Immature natural killer cell (primary cell): ENCODE measurements at regions not wholly inside any gene's neighbourhood (a gene's known extent, or its start where the extent isn't known, plus 50 kb on each side); places are given as distances from the start of the nearest gene placed in this dataset.
"Not testable (repeated sequence)": the region's sequence is repeated elsewhere in the genome, so short reads cannot be mapped to it uniquely, and the experiment has no call there.

ENCODE experiments used
- DNase-seq, 3 donors: peaks; one replicate each; pipeline ENCODE4 v3.0.0; 2022; ENCODE audit warnings: mixed read lengths in 1 of 3
- H3K27ac Mint-ChIP-seq, 6 donors: one replicate each; pipeline ENCODE4 v1.8.0; 2020; ENCODE audit warnings: mixed read lengths in 6 of 6, mild to moderate bottlenecking in 5 of 6, inconsistent platforms in 4 of 6, moderate library complexity in 3 of 6
- H3K27me3 Mint-ChIP-seq, 3 donors: one replicate each; pipeline ENCODE4 v1.8.0; 2020 to 2021; ENCODE audit warnings: low read depth in 3 of 3, mild to moderate bottlenecking in 3 of 3, mixed read lengths in 3 of 3, moderate library complexity in 3 of 3, inconsistent platforms in 1 of 3
- H3K36me3 Mint-ChIP-seq, 3 donors: one replicate each; pipeline ENCODE4 v1.8.0; 2020; ENCODE audit warnings: mixed read lengths in 3 of 3, inconsistent platforms in 2 of 3, mild to moderate bottlenecking in 2 of 3
- H3K4me1 Mint-ChIP-seq, 2 donors: one replicate each; pipeline ENCODE4 v1.8.0; 2020; ENCODE audit warnings: inconsistent platforms in 2 of 2, mild to moderate bottlenecking in 2 of 2, mixed read lengths in 2 of 2, moderate library complexity in 1 of 2
- H3K4me3 Mint-ChIP-seq, 5 donors: one replicate each; pipeline ENCODE4 v1.8.0; 2020; ENCODE audit warnings: mild to moderate bottlenecking in 5 of 5, mixed read lengths in 5 of 5, inconsistent platforms in 3 of 5, moderate library complexity in 3 of 5
- H3K9me3 Mint-ChIP-seq, 6 donors: one replicate each; pipeline ENCODE4 v1.8.0; 2020; ENCODE audit warnings: mild to moderate bottlenecking in 6 of 6, mixed read lengths in 6 of 6, inconsistent platforms in 4 of 6, moderate library complexity in 3 of 6

- peaks cover 3 to 13% (median 13%) of the 10 kb centered on the region in 3 donors for H3K36me3 Mint-ChIP-seq
- H3K27me3 Mint-ChIP-seq: peaks cover 2 to 6% (median 4%) of the 10 kb centered on the region in 3 donors
- DNase-seq: no peak
- peak overlapping the region in 3 of 6 donors; percentile 58 to 67 (median 66) for H3K27ac Mint-ChIP-seq
- H3K4me3 Mint-ChIP-seq: no peak overlapping the region
- H3K4me1 Mint-ChIP-seq: peaks cover 50 to 84% of the 10 kb centered on the region in 2 donors
- H3K9me3 Mint-ChIP-seq: no peaks in the 10 kb centered on the region
Measured at GRCh38 chr2:8343031-8343430, 338.8 kb upstream of the ID2 start.

GRCh38 chr2:8344144-8345097 is 337.4 kb upstream of the ID2 start:
- DNase-seq: no peak
- H3K27me3 Mint-ChIP-seq: peaks cover 2 to 6% (median 4%) of the 10 kb centered on the region in 3 donors
- peaks cover 3 to 13% (median 13%) of the 10 kb centered on the region in 3 donors for H3K36me3 Mint-ChIP-seq
- H3K4me3 Mint-ChIP-seq: peak overlapping the region in 3 of 5 donors; percentile 20 to 46 (median 25)
- H3K9me3 Mint-ChIP-seq: no peaks in the 10 kb centered on the region
- H3K27ac Mint-ChIP-seq: peak overlapping the region; percentile 93 to 98 (median 96)
- peaks cover 47 to 88% of the 10 kb centered on the region in 2 donors for H3K4me1 Mint-ChIP-seq

- DNase-seq: no peak
- Mint-ChIP-seq H3K27me3 (peaks cover 2 to 6% (median 4%) of the 10 kb centered on the region in 3 donors), H3K36me3 (peaks cover 3 to 13% (median 13%) of the 10 kb centered on the region in 3 donors), H3K4me1 (peaks cover 45 to 86% of the 10 kb centered on the region in 2 donors), H3K27ac (peak overlapping the region; percentile 93 to 98 (median 96)), H3K9me3 (no peaks in the 10 kb centered on the region), H3K4me3 (peak overlapping the region; percentile 42 to 61 (median 47))
Measured at GRCh38 chr2:8345200-8345599, 336.7 kb upstream of the ID2 start.

GRCh38 chr2:8346208-8346607 is 335.6 kb upstream of the ID2 start:
- H3K4me3 Mint-ChIP-seq: peak overlapping the region; percentile 55 to 73 (median 65)
- peaks cover 2 to 6% (median 4%) of the 10 kb centered on the region in 3 donors for H3K27me3 Mint-ChIP-seq
- peak; percentile 66 to 78 (median 76) for DNase-seq
- no peaks in the 10 kb centered on the region for H3K9me3 Mint-ChIP-seq
- H3K36me3 Mint-ChIP-seq: peaks cover 0 to 12% (median 10%) of the 10 kb centered on the region in 3 donors
- H3K27ac Mint-ChIP-seq: peak overlapping the region; percentile 93 to 98 (median 96)
- H3K4me1 Mint-ChIP-seq: peaks cover 42 to 80% of the 10 kb centered on the region in 2 donors

GRCh38 chr2:8346706-8347430 is 335.0 kb upstream of the ID2 start:
- no peaks in the 10 kb centered on the region for H3K9me3 Mint-ChIP-seq
- H3K27me3 Mint-ChIP-seq: peaks cover 0 to 6% (median 4%) of the 10 kb centered on the region in 3 donors
- H3K27ac Mint-ChIP-seq: peak overlapping the region; percentile 93 to 98 (median 96)
- DNase-seq: peak in 2 of 3 donors; percentile 32 to 45
- peaks cover 44 to 82% of the 10 kb centered on the region in 2 donors for H3K4me1 Mint-ChIP-seq
- H3K4me3 Mint-ChIP-seq: peak overlapping the region; percentile 55 to 73 (median 65)
- peaks cover 0 to 7% (median 3%) of the 10 kb centered on the region in 3 donors for H3K36me3 Mint-ChIP-seq

GRCh38 chr2:8348911-8349310 is 332.9 kb upstream of the ID2 start:
- H3K27me3 Mint-ChIP-seq, DNase-seq, H3K9me3 Mint-ChIP-seq, H3K4me3 Mint-ChIP-seq, H3K36me3 Mint-ChIP-seq: not testable (repeated sequence)
- Mint-ChIP-seq H3K27ac (peak overlapping the region in 3 of 6 donors; percentile 18 to 71 (median 60)), H3K4me1 (peaks cover 43 to 77% of the 10 kb centered on the region in 2 donors)

GRCh38 chr2:8352296-8352695 is 329.6 kb upstream of the ID2 start:
- no peak for DNase-seq
- H3K4me1 Mint-ChIP-seq: peaks cover 18 to 56% of the 10 kb centered on the region in 2 donors
- H3K27me3 Mint-ChIP-seq: no peaks in the 10 kb centered on the region
- H3K4me3 Mint-ChIP-seq: no peak overlapping the region
- H3K36me3 Mint-ChIP-seq: peaks cover 0 to 9% (median 4%) of the 10 kb centered on the region in 3 donors
- H3K27ac Mint-ChIP-seq: peak overlapping the region in 1 of 6 donors; percentile 22
- H3K9me3 Mint-ChIP-seq: no peaks in the 10 kb centered on the region

GRCh38 chr2:8352989-8353388 is 328.9 kb upstream of the ID2 start:
- H3K4me3 Mint-ChIP-seq: no peak overlapping the region
- H3K4me1 Mint-ChIP-seq: peaks cover 22 to 57% of the 10 kb centered on the region in 2 donors

GRCh38 chr2:8355102-8355859 is 326.6 kb upstream of the ID2 start:
- peak overlapping the region in 1 of 6 donors; percentile 63 for H3K27ac Mint-ChIP-seq
- H3K36me3 Mint-ChIP-seq: peaks cover 0 to 10% (median 9%) of the 10 kb centered on the region in 3 donors
- no peak for DNase-seq
- H3K4me1 Mint-ChIP-seq: peaks cover 27 to 46% of the 10 kb centered on the region in 2 donors
- no peaks in the 10 kb centered on the region for H3K27me3 Mint-ChIP-seq
- no peaks in the 10 kb centered on the region for H3K9me3 Mint-ChIP-seq
- no peak overlapping the region for H3K4me3 Mint-ChIP-seq

More at GRCh38 chr2:8352989-8353388, 328.9 kb upstream of the ID2 start:
- no peaks in the 10 kb centered on the region for H3K9me3 Mint-ChIP-seq
- DNase-seq: no peak
- no peak overlapping the region for H3K27ac Mint-ChIP-seq
- H3K36me3 Mint-ChIP-seq: peaks cover 0 to 9% (median 7%) of the 10 kb centered on the region in 3 donors
- no peaks in the 10 kb centered on the region for H3K27me3 Mint-ChIP-seq

- H3K27ac Mint-ChIP-seq: peak overlapping the region in 4 of 6 donors; percentile 5 to 18 (median 14)
- peak overlapping the region; percentile 36 to 67 (median 52) for H3K4me3 Mint-ChIP-seq
Measured at GRCh38 chr2:8357738-8358518, 323.9 kb upstream of the ID2 start.

GRCh38 chr2:8361930-8362329 is 319.9 kb upstream of the ID2 start:
- H3K36me3 Mint-ChIP-seq: peaks cover 0 to 21% (median 19%) of the 10 kb centered on the region in 3 donors
- H3K27ac Mint-ChIP-seq: peak overlapping the region in 2 of 6 donors; percentile 27 to 73
- peaks cover 0 to 2% (median 0%) of the 10 kb centered on the region in 3 donors for H3K27me3 Mint-ChIP-seq
- DNase-seq: no peak
- no peaks in the 10 kb centered on the region for H3K9me3 Mint-ChIP-seq
- peaks cover 32 to 61% of the 10 kb centered on the region in 2 donors for H3K4me1 Mint-ChIP-seq
- no peak overlapping the region for H3K4me3 Mint-ChIP-seq

More at GRCh38 chr2:8357738-8358518, 323.9 kb upstream of the ID2 start:
- no peaks in the 10 kb centered on the region for H3K9me3 Mint-ChIP-seq
- DNase-seq: peak; percentile 47 to 53 (median 49)
- peaks cover 25 to 54% of the 10 kb centered on the region in 2 donors for H3K4me1 Mint-ChIP-seq
- peaks cover 0 to 23% (median 20%) of the 10 kb centered on the region in 3 donors for H3K36me3 Mint-ChIP-seq
- H3K27me3 Mint-ChIP-seq: no peaks in the 10 kb centered on the region

GRCh38 chr2:8363161-8363560 is 318.7 kb upstream of the ID2 start:
- Mint-ChIP-seq H3K36me3 (peaks cover 0 to 19% (median 16%) of the 10 kb centered on the region in 3 donors), H3K9me3 (no peaks in the 10 kb centered on the region), H3K27ac (peak overlapping the region in 1 of 6 donors; percentile 55), H3K4me1 (peaks cover 20 to 49% of the 10 kb centered on the region in 2 donors), H3K4me3 (no peak overlapping the region), H3K27me3 (peaks cover 0 to 2% (median 0%) of the 10 kb centered on the region in 3 donors)
- DNase-seq: no peak
